ENCODE measurements at regions not wholly inside any gene's neighbourhood (a gene's known extent, or its start where the extent isn't known, plus 50 kb on each side); places are given as distances from the start of the nearest gene placed in this dataset.

DNA sequence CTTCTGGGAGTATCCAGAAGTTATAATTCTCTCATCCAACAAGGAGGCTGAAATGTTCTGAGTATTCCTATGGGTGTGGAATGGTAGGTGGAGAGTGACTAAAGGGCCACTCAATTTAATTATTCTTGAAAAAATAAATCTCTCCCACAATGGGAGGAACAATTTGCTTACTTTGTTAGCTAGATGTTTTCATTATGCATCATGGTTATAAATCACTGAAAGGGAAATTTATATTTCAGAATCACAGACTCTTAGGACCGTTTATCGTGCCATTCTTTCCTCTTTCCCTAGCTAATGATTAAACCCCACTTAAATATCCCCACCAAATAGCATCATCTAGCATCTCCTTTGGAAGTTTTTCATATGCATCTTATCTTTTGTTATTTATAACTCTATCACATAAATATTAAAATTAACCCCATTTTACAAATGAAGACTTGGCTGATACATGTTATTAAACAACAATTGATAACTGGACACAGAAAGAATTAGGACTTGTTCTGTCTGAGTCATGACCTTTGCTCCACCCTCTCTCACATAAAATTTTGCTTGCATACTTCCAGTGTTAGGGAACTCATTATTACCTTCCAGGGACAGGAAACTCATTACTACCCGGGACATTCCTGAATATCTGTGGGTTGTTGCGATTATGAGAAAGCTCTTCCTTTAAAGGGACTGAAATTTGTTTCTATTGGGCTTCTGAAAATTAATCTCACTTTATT lies 94.9 kb upstream of the NMUR2 start:
- no peak overlapping the region for H3K4me3 Mint-ChIP-seq
- H3K4me1 Mint-ChIP-seq = no peaks in the 10 kb centered on the region
- peaks cover 5% of the 10 kb centered on the region for H3K27me3 Mint-ChIP-seq
- CTCF ChIA-PET = interaction anchor here (0.7 kb wide), 1 partner anchor 23 kb away, joined by 3 read pairs; no protein-coding TSS in a partner anchor
- H3K36me3 Mint-ChIP-seq (ENCODE audit: low read depth) = no peaks in the 10 kb centered on the region
- POLR2A ChIA-PET = interaction anchor here (1.1 kb wide), 1 partner anchor 1915 kb away, joined by 3 read pairs; no protein-coding TSS in a partner anchor
- H3K9me3 Mint-ChIP-seq = no peaks in the 10 kb centered on the region
- no peak for DNase-seq
- H3K27ac Mint-ChIP-seq = no peak overlapping the region

- Mint-ChIP-seq H3K27ac (no peak overlapping the region), H3K4me3 (no peak overlapping the region), H3K9me3 (no peaks in the 10 kb centered on the region), H3K4me1 (no peaks in the 10 kb centered on the region), H3K27me3 (peaks cover 4% of the 10 kb centered on the region), H3K36me3 (ENCODE audit: low read depth) (no peaks in the 10 kb centered on the region)
- POLR2A ChIA-PET = no interaction called here
- CTCF ChIA-PET = no interaction called here
- DNase-seq = no peak
Observed at GRCh38 chr5:152501294-152501693, 96.2 kb upstream of the NMUR2 start.

DNA sequence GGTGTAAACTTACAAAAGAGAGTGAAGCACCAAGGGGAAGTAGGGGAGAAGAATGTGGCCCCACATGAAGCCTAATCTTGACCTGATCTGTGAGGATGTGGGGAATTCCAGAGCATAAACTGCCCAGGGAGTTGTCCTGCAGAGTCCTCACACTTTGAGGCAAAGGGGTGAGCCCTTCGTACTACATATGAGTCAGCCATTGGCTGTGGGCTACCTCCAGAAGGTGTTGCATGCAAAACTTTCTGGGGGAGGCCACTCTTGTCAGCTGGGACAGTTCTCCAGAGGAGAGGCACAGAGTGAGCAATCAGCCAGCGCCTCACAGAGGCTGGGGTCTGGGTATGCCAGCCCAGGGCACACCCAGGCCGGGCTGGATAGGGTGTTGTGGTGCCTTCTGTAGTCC lies 98.1 kb upstream of the NMUR2 start:
- H3K27me3 Mint-ChIP-seq = peaks cover 4% of the 10 kb centered on the region
- H3K36me3 Mint-ChIP-seq (ENCODE audit: low read depth) = no peaks in the 10 kb centered on the region
- no peak overlapping the region for H3K27ac Mint-ChIP-seq
- no peaks in the 10 kb centered on the region for H3K4me1 Mint-ChIP-seq
- no peak for DNase-seq
- POLR2A ChIA-PET = no interaction called here
- CTCF ChIA-PET = no interaction called here
- no peaks in the 10 kb centered on the region for H3K9me3 Mint-ChIP-seq
- no peak overlapping the region for H3K4me3 Mint-ChIP-seq

- ChIA-PET CTCF (interaction anchor here (0.8 to 1.5 kb wide), 5 partner anchors 9 to 680 kb away, joined by 3 to 7 read pairs (median 4); no protein-coding TSS in a partner anchor), POLR2A (interaction anchor here (0.6 kb wide), 1 partner anchor 77 kb away, joined by 3 read pairs; no protein-coding TSS in a partner anchor)
- Mint-ChIP-seq H3K27ac (no peak overlapping the region), H3K4me3 (no peak overlapping the region), H3K36me3 (ENCODE audit: low read depth) (no peaks in the 10 kb centered on the region), H3K4me1 (peaks cover 3% of the 10 kb centered on the region), H3K27me3 (peaks cover 6% of the 10 kb centered on the region), H3K9me3 (no peaks in the 10 kb centered on the region)
- peak; percentile 55 for DNase-seq
Observed at GRCh38 chr5:152505442-152506042, 100.5 kb upstream of the NMUR2 start.

DNA sequence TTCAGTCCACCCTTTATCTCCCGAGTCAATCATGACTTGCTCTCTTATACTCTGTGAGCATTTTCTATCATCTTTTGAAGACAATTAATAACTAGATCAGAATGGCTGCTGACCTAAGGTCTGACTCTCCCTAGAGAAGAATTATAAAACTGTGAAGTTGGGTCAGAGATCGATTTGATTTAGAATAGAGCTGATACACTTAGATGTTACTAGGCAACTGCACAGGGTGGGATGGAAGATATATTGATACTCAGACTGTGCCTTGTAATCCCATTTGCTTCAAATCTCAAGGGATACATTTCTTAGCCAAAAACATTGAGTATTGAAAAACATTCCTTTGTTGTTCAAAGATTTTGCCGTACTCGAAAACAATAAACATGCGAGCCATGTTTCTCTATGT lies 106.0 kb upstream of the NMUR2 start:
- Mint-ChIP-seq H3K4me3 (no peak overlapping the region), H3K27ac (no peak overlapping the region), H3K9me3 (no peaks in the 10 kb centered on the region), H3K4me1 (peaks cover 3% of the 10 kb centered on the region), H3K36me3 (ENCODE audit: low read depth) (no peaks in the 10 kb centered on the region), H3K27me3 (peaks cover 8% of the 10 kb centered on the region)
- DNase-seq = no peak
- ChIA-PET POLR2A (no interaction called here), CTCF (no interaction called here)

GRCh38 chr5:152511531-152512132 lies 106.6 kb upstream of the NMUR2 start:
- no peaks in the 10 kb centered on the region for H3K36me3 Mint-ChIP-seq (ENCODE audit: low read depth)
- H3K4me1 Mint-ChIP-seq = peaks cover 3% of the 10 kb centered on the region
- DNase-seq = no peak
- H3K9me3 Mint-ChIP-seq = no peaks in the 10 kb centered on the region
- no peak overlapping the region for H3K27ac Mint-ChIP-seq
- H3K4me3 Mint-ChIP-seq = no peak overlapping the region
- CTCF ChIA-PET = no interaction called here
- H3K27me3 Mint-ChIP-seq = peaks cover 10% of the 10 kb centered on the region
- POLR2A ChIA-PET = no interaction called here

DNA sequence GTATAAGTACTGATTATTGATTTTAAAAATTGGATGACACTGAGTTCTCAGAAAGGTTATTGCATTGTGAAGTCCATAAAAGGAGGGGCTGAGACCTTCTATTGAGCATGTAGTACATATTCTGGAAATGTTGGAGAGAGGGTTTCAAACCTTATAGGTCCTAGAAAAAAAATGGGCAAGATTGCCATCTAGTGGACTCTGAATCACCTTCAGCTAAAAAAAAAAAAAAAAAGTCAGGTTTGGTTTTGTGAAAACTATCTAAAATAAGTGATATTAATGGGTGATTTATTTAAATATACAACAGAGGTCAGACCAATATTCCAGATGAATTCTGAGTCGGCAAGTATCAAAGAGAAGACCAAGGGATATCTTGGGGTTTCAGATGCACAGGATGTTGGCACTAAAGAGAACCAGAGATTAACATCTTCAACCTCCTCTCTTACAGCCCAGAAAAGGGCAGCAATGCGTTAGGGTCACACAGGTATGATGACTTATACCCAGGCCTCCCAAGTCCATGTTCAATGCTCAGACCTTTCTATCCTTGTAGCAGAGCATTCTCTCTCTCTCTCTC lies 109.8 kb upstream of the NMUR2 start:
- H3K4me3 Mint-ChIP-seq = no peak overlapping the region
- no peaks in the 10 kb centered on the region for H3K36me3 Mint-ChIP-seq (ENCODE audit: low read depth)
- H3K9me3 Mint-ChIP-seq = no peaks in the 10 kb centered on the region
- peaks cover 1% of the 10 kb centered on the region for H3K4me1 Mint-ChIP-seq
- POLR2A ChIA-PET = no interaction called here
- CTCF ChIA-PET = interaction anchor here (0.6 to 1.7 kb wide), 8 partner anchors 10 to 1276 kb away, joined by 3 to 7 read pairs (median 4); no protein-coding TSS in a partner anchor
- H3K27ac Mint-ChIP-seq = no peak overlapping the region
- peaks cover 13% of the 10 kb centered on the region for H3K27me3 Mint-ChIP-seq
- no peak for DNase-seq

GRCh38 chr5:152523964-152524363 lies 118.9 kb upstream of the NMUR2 start:
- ChIA-PET CTCF (interaction anchor here (0.9 kb wide), 1 partner anchor 10 kb away, joined by 4 read pairs; no protein-coding TSS in a partner anchor), POLR2A (no interaction called here)
- H3K27ac Mint-ChIP-seq = no peak overlapping the region

DNA sequence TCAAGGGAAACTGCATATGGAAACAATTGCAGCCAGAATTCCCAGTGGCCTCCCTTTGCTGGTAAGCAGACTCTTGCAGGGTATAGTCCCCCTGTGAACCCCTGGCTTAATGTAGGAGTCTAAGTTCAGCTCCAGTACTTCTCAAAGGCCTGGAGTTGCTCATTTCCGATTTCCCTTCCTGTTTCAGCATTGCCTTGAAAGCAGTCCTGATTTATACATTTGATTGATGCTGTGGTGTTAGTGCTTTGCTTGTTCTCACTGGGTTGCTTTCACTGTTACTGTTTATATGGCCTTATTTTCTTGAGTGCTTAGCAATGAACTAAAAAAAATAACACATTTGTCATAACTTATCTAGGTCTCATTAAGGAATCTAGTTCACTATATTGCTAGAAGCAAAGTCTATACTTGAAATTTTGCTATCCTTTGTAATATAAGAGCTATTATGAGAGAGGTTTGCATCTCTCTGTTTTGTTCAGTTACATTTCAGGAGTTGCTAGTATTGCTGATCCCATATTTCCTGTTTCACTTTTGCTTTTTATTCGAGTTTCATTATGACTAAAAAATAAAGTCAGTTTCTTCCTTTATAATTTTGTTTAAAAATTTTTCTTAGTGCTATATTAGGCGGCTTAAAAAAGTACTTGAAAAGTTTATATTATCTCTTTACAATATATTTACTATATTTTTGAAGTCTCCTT lies 122.4 kb upstream of the NMUR2 start:
- H3K36me3 Mint-ChIP-seq (ENCODE audit: low read depth) = no peaks in the 10 kb centered on the region
- H3K27ac Mint-ChIP-seq = peak overlapping the region; percentile 31
- H3K9me3 Mint-ChIP-seq = no peaks in the 10 kb centered on the region
- no peak overlapping the region for H3K4me3 Mint-ChIP-seq
- peaks cover 23% of the 10 kb centered on the region for H3K4me1 Mint-ChIP-seq
- ChIA-PET POLR2A (no interaction called here), CTCF (interaction anchor here (1.8 to 2.1 kb wide), 2 partner anchors 13 to 1438 kb away, joined by 5 to 6 read pairs; no protein-coding TSS in a partner anchor)
- no peak for DNase-seq
- H3K27me3 Mint-ChIP-seq = peaks cover 14% of the 10 kb centered on the region

More at GRCh38 chr5:152523964-152524363, 118.9 kb upstream of the NMUR2 start:
- Mint-ChIP-seq H3K9me3 (no peaks in the 10 kb centered on the region), H3K4me1 (peaks cover 22% of the 10 kb centered on the region), H3K27me3 (peaks cover 13% of the 10 kb centered on the region), H3K4me3 (no peak overlapping the region), H3K36me3 (ENCODE audit: low read depth) (no peaks in the 10 kb centered on the region)
- DNase-seq = no peak

- no peaks in the 10 kb centered on the region for H3K36me3 Mint-ChIP-seq (ENCODE audit: low read depth)
- no peak overlapping the region for H3K27ac Mint-ChIP-seq
- H3K4me1 Mint-ChIP-seq = peaks cover 23% of the 10 kb centered on the region
- peaks cover 8% of the 10 kb centered on the region for H3K27me3 Mint-ChIP-seq
- no peak for DNase-seq
- ChIA-PET CTCF (no interaction called here), POLR2A (no interaction called here)
- no peaks in the 10 kb centered on the region for H3K9me3 Mint-ChIP-seq
- H3K4me3 Mint-ChIP-seq = no peak overlapping the region
Observed at GRCh38 chr5:152529440-152529839, 124.4 kb upstream of the NMUR2 start.

DNA sequence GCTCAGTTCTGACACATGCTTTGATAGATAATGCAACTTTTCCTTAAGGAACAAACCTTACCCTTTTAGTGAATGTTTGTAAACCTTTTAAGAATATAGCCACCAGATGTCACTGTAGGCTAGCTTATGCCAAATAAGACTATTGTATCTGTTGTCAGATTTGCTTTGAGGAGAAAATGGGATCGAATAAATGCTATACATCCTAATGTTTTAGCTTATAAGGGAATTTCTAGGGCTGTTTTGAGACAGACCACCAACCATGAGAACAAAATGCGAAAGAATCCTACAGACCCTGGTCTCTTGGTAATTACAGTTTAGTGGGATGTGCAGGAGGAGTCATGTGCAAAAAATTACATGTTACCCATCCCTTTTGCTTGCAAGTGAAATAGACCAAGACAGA lies 127.6 kb upstream of the NMUR2 start:
- Mint-ChIP-seq H3K27me3 (peaks cover 4% of the 10 kb centered on the region), H3K9me3 (no peaks in the 10 kb centered on the region), H3K36me3 (ENCODE audit: low read depth) (no peaks in the 10 kb centered on the region), H3K27ac (no peak overlapping the region), H3K4me1 (peaks cover 9% of the 10 kb centered on the region), H3K4me3 (no peak overlapping the region)
- ChIA-PET POLR2A (no interaction called here), CTCF (interaction anchor here (1.1 to 2.0 kb wide), 3 partner anchors 18 to 1432 kb away, joined by 3 to 16 read pairs (median 6); no protein-coding TSS in a partner anchor)
- no peak for DNase-seq

GRCh38 chr5:152534641-152535040 lies 129.6 kb upstream of the NMUR2 start:
- no peaks in the 10 kb centered on the region for H3K36me3 Mint-ChIP-seq (ENCODE audit: low read depth)
- no peak overlapping the region for H3K4me3 Mint-ChIP-seq
- no peaks in the 10 kb centered on the region for H3K9me3 Mint-ChIP-seq
- H3K4me1 Mint-ChIP-seq = no peaks in the 10 kb centered on the region
- DNase-seq = no peak
- CTCF ChIA-PET = interaction anchor here (1.4 kb wide), 1 partner anchor 1430 kb away, joined by 3 read pairs; no protein-coding TSS in a partner anchor
- POLR2A ChIA-PET = no interaction called here
- no peak overlapping the region for H3K27ac Mint-ChIP-seq
- no peaks in the 10 kb centered on the region for H3K27me3 Mint-ChIP-seq

- POLR2A ChIA-PET = no interaction called here
- Mint-ChIP-seq H3K36me3 (ENCODE audit: low read depth) (no peaks in the 10 kb centered on the region), H3K9me3 (no peaks in the 10 kb centered on the region), H3K4me1 (no peaks in the 10 kb centered on the region), H3K27ac (no peak overlapping the region), H3K4me3 (no peak overlapping the region), H3K27me3 (peaks cover 4% of the 10 kb centered on the region)
- CTCF ChIA-PET = no interaction called here
- no peak for DNase-seq
Observed at GRCh38 chr5:152542741-152543140, 137.7 kb upstream of the NMUR2 start.

Data from activated CD4-positive, alpha-beta memory T cell treated with anti-CD3 and anti-CD28 coated beads, Interleukin-2, amount 10 ng/mL, durations not matched to agents 7 days and 5 days (primary cell).